OCI-M1 (cell line): ENCODE measurements at regions not wholly inside any gene's neighbourhood (a gene's known extent, or its start where the extent isn't known, plus 50 kb on each side); places are given as distances from the start of the nearest gene placed in this dataset.
"Not testable (repeated sequence)": the region's sequence is repeated elsewhere in the genome, so short reads cannot be mapped to it uniquely, and the experiment has no call there.

Experiments used
- DNase-seq: peaks from one replicate; lab custom pipeline; 2025; lab: John Stamatoyannopoulos, UW

GRCh38 chr5:119299242-119299614, 56.6 kb upstream of the TNFAIP8 start:
- not testable (repeated sequence) for DNase-seq

DNA sequence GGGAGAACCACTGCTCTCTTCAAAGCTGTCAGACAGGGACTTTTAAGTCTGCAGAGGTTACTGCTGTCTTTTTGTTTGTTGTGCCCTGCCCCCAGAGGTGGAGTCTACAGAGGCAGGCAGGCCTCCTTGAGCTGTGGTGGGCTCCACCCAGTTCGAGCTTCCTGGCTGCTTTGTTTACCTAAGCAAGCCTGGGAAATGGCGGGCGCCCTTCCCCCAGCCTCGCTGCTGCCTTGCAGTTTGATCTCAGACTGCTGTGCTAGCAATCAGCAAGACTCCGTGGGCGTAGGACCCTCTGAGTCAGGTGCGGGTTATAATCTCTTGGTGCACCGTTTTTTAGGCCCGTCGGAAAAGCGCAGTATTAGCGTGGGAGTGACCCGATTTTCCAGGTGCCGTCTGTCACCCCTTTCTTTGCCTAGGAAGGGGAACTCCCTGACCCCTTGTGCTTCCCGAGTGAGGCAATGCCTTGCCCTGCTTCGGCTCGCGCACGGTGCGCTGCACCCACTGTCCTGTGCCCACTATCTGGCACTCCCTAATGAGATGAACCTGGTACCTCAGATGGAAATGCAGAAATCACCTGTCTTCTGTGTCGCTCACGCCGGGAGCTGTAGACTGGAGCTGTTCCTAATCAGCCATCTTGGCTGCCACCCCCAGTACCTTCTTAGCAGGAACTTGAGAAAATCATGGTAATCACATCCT, 56.1 kb upstream of the TNFAIP8 start:
- DNase-seq: not testable (repeated sequence)

GRCh38 chr5:119300311-119300670, 55.5 kb upstream of the TNFAIP8 start:
- DNase-seq: no peak

- DNase-seq: no peak
Measured at GRCh38 chr5:119301210-119301609, 54.6 kb upstream of the TNFAIP8 start.

DNA sequence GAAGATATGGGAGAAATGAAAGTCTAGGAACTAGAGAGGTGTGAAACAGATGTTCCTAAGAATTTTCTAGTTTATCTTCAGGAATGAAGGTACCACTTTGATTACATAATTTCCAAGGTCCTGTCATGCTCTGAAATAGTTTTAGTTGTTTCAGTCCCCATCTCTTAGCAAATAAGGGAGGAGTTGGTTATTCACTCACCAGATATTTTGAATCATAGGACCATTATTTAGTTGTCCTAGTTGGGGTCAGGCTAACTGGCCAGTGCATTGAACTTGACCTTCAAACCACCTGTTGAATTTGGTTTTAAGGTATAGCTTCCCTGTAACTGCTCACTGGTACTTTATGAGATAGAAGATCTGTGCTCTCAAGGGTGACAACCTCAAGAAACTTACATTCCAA, 53.9 kb upstream of the TNFAIP8 start:
- no peak for DNase-seq

- DNase-seq: no peak
Measured at GRCh38 chr5:119302449-119302848, 53.4 kb upstream of the TNFAIP8 start.

DNA sequence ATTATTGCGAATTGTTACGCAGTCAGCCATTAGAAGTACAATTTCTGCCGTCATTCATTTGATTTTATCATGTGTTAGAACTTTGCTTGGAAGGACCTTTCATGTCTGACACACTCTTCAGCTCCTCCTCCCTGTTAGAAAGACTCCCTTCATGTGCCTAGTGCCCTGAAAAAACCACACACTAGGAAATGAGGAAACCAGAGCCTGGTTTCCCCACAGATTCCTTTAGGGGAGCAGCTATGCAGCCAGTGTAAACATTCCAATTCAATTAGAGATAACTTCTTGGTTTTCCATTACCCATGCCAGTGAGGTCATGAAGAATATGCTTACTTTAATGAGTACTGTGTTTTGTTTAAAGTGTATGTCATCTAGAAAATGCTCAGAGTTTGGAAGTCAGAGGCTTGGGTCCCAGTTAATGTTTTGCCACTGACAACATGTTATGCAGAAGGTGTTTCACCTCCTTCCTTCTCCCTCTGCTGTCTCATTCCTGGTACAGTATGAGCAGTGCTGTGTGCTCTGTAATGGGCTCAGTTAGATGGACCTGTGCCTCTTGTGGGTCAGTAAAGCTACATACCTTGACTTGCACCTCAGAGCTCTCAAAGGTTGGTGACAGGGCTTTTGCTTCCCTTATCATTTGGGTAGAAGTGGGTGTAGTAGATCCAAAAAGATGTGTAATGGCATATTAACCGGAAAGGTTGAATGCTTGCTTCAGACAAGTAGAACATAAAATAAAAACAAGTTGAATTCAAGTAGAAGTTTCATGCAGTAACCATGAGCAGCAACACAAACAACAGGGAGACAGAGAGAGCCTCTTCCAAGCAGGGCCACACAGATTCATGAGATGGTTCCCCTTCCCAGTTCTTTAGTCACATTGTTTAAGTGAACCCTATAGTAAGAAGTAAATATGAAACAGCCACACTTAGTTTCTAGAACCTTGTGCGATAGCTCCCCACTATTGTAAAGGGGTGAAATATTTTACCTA, 52.6 kb upstream of the TNFAIP8 start:
- DNase-seq: peak; percentile 1

DNA sequence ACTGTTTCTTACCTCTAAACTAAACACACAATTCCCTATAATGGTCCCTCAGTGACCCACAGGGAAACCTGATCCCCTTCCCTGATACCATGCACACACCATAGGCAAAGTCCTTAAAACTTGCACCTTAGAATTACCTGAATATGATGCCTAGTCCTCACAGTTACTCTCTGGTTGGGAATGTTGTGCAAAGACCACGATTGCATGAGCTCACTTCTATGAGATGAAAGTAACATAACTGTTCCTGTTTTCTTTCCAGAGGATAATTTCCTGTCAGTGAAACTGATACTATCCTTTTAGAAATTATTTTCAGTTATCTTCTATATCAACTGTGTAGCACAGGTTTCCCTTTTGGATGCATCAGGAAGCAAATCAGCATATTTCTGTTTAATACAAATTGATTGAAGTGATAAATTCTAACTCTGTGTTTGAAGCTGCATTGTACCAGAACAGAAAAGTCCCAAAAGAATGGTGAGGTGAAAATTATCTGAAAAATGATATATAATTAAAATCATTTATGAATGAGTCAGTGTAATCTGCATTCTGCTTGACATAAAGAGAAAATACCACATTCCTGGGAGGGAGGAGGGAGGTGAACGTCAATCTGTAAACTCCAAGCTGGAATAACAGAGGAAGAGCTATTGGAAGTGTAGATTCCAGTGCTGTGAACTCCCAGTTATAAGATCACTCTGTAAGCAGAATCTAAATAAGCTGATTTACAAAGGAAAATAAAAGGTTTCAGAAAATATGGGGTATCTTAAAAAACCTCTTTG, 51.2 kb upstream of the TNFAIP8 start:
- DNase-seq: no peak
